K562 (cell line): ENCODE measurements at regions not wholly inside any gene's neighbourhood (a gene's known extent, or its start where the extent isn't known, plus 50 kb on each side); places are given as distances from the start of the nearest gene placed in this dataset.

Experiments
- ATAC-seq: fragments of 200-7000 bp; cut with Tn5 transposase; 3 replicates; pipeline ENCODE4 v1.9.1; 2020; ENCODE audit warnings: moderate library complexity
- BruUV-seq: library from RNA; stranded (reverse); fragments of 400-500 nt; replicated peaks from 2 replicates; lab custom pipeline; 2021; lab: Mats Ljungman, UMichigan
- CTCF ChIA-PET: fragments of 300-600 bp; formaldehyde crosslinking; extraction: SDS; loops from one replicate; lab custom pipeline; 2021; ENCODE audit warnings: low intra/inter-chr PET ratio; lab: Yijun Ruan, JAX
- POLR2A ChIA-PET: fragments of 300-600, 350-650 bp; sonication (Branson Sonifier 250); formaldehyde crosslinking; extraction: SDS; loops from one replicate; lab custom pipeline; 2021; ENCODE audit warnings: antibody characterized with exemption, inconsistent platforms; lab: Yijun Ruan, JAX
- DNase-seq, 4 experiments: peaks; one replicate each; pipeline versions ENCODE4 v3.0.0 to v3.0.0-alpha.2; 2011 to 2018; ENCODE audit warnings: low spot score in 3 of 4, mixed read lengths in 3 of 4; ENCODE audit errors: extremely low read depth in 1 of 4
- FAIRE-seq: peaks from 2 replicates; lab custom pipeline; 2011; peaks lifted over from hg19 to GRCh38; lab: Jason Lieb, UNC
- H2AFZ ChIP-seq: 2 replicates; pipeline ENCODE4 v1.6.0; 2011; ENCODE audit warnings: low read depth, low read length, control low read depth, inconsistent platforms
- H3K27ac ChIP-seq: fragments of 200-600 bp; 3 replicates; pipeline ENCODE4 v1.8.0; 2011; ENCODE audit warnings: low read depth, mild to moderate bottlenecking, control low read depth, inconsistent platforms, low read length, moderate library complexity, mixed read lengths; ENCODE audit errors: extremely low read depth
- H3K27me3 ChIP-seq, 2 experiments: fragments of 300-600 bp in 1 of 2; 2 replicates in 1 of 2; 3 replicates in 1 of 2; pipeline versions ENCODE4 v1.6.0 to v1.8.0; 2011; ENCODE audit warnings: inconsistent platforms in 2 of 2, low read length in 2 of 2, mild to moderate bottlenecking in 1 of 2, mixed read lengths in 1 of 2, moderate library complexity in 1 of 2; ENCODE audit not compliant: control insufficient read depth in 2 of 2, insufficient read depth in 2 of 2
- H3K36me3 ChIP-seq: fragments of 300-600 bp; 3 replicates; pipeline ENCODE4 v1.8.0; 2011; ENCODE audit warnings: mild to moderate bottlenecking, low read length, inconsistent platforms; ENCODE audit not compliant: control insufficient read depth, insufficient read depth
- H3K4me1 ChIP-seq, 2 experiments: fragments of 200-600 bp in 1 of 2; replicated peaks in 1 of 2; 2 replicates in 1 of 2; 3 replicates in 1 of 2; pipeline versions ENCODE4 v1.5.1 to v1.8.0; 2011; ENCODE audit warnings: inconsistent platforms in 2 of 2, low read length in 2 of 2, mild to moderate bottlenecking in 1 of 2, mixed read lengths in 1 of 2, moderate library complexity in 1 of 2; ENCODE audit not compliant: control insufficient read depth in 2 of 2, insufficient read depth in 2 of 2
- H3K4me2 ChIP-seq: 2 replicates; pipeline ENCODE4 v1.6.1; 2011; ENCODE audit warnings: low read length, control low read depth, inconsistent platforms, mixed read lengths; ENCODE audit not compliant: insufficient read depth
- H3K4me3 ChIP-seq: fragments of 200-600 bp; sonication (generic), shearing (Covaris generic); 2 replicates; pipeline ENCODE4 v1.5.1; 2016; ENCODE audit warnings: control low read depth, inconsistent platforms
- H3K79me2 ChIP-seq: fragments of 200-600 bp; 3 replicates; pipeline ENCODE4 v1.8.0; 2011; ENCODE audit warnings: low read length, inconsistent platforms; ENCODE audit not compliant: control insufficient read depth, insufficient read depth
- H3K9ac ChIP-seq, 2 experiments: 2 replicates each; pipeline versions ENCODE4 v1.6.0 to v1.6.1; 2011; ENCODE audit warnings: low read depth in 2 of 2, low read length in 2 of 2, control low read depth in 1 of 2, inconsistent platforms in 1 of 2, mild to moderate bottlenecking in 1 of 2, mixed read lengths in 1 of 2; ENCODE audit not compliant: insufficient read depth in 1 of 2
- H3K9me1 ChIP-seq: one replicate; pipeline ENCODE4 v1.6.0; 2011; ENCODE audit warnings: inconsistent platforms, mild to moderate bottlenecking, low read length, moderate library complexity; ENCODE audit not compliant: control insufficient read depth, insufficient read depth
- H3K9me3 ChIP-seq: replicated peaks from 2 replicates; pipeline ENCODE4 v1.5.1; 2011; ENCODE audit warnings: low read depth, low read length, inconsistent platforms; ENCODE audit not compliant: control insufficient read depth, insufficient read depth
- H4K20me1 ChIP-seq: replicated peaks from 2 replicates; pipeline ENCODE4 v1.6.1; 2011; ENCODE audit warnings: low read length, inconsistent platforms, mixed read lengths; ENCODE audit not compliant: control insufficient read depth, insufficient read depth
- CEBPG ChIP-seq, 3 experiments: fragments of 200-800 bp in 1 of 3; sonication (Bioruptor generic) in 1 of 3; sonication (generic) in 1 of 3; formaldehyde crosslinking in 1 of 3; IDR thresholded peaks in 2 of 3; conservative IDR thresholded peaks in 1 of 3; 2 replicates each; pipeline versions ENCODE4 v1.6.1 to v1.8.0; 2016 to 2022; ENCODE audit warnings: missing compliant biosample characterization in 2 of 3, missing genetic modification characterization in 2 of 3, mild to moderate bottlenecking in 1 of 3, missing genetic modification reagents in 1 of 3
- ELF2 ChIP-seq: fragments of 250-450 bp; sonication (Bioruptor Pico); IDR thresholded peaks from 2 replicates; pipeline ENCODE4 v1.5.0; 2021; ENCODE audit warnings: mild to moderate bottlenecking
- ETV1 ChIP-seq: fragments of 450-650 bp; conservative IDR thresholded peaks from 2 replicates; pipeline ENCODE4 v1.6.1; 2016; ENCODE audit warnings: missing genetic modification characterization, control low read depth, low read depth, missing compliant biosample characterization
- KLF16 ChIP-seq: IDR thresholded peaks from 2 replicates; pipeline ENCODE4 v1.6.1; 2016; ENCODE audit warnings: antibody characterized with exemption
- MCM5 ChIP-seq: fragments of 450-650 bp; IDR thresholded peaks from 2 replicates; pipeline ENCODE4 v1.6.1; 2016; ENCODE audit warnings: low read depth
- RAD21 ChIP-seq, 2 experiments: fragments of 250-450 bp in 1 of 2; fragments of 450-650 bp in 1 of 2; sonication (Bioruptor Pico) in 1 of 2; formaldehyde crosslinking in 1 of 2; IDR thresholded peaks in 1 of 2; conservative IDR thresholded peaks in 1 of 2; 2 replicates each; pipeline versions ENCODE4 v1.4.0 to v1.8.0; 2020 to 2022; ENCODE audit warnings: mild to moderate bottlenecking in 2 of 2, moderate library complexity in 1 of 2
- WHSC1 ChIP-seq: IDR thresholded peaks from one replicate; pipeline ENCODE4 v1.6.1; 2012; ENCODE audit warnings: low read length, control low read depth, inconsistent platforms
- ZBTB2 ChIP-seq: fragments of 450-650 bp; IDR thresholded peaks from 2 replicates; pipeline ENCODE4 v1.6.1; 2016; ENCODE audit warnings: antibody characterized with exemption
- ZNF280B ChIP-seq: fragments of 250-450 bp; sonication (Bioruptor Pico); IDR thresholded peaks from 2 replicates; pipeline ENCODE4 v1.5.1; 2021; ENCODE audit warnings: mild to moderate bottlenecking
- ZNF75A ChIP-seq: fragments of 450-650 bp; formaldehyde crosslinking; IDR thresholded peaks from 2 replicates; pipeline ENCODE4 v1.4.0; 2020; ENCODE audit warnings: mild to moderate bottlenecking
- WGBS: fragments of 100-300 bp; shearing (Covaris generic); methylation state at CpG from one replicate; pipeline ENCODE4 v1.1.6; 2016; ENCODE audit warnings: low coverage, mixed read lengths; ENCODE audit not compliant: insufficient coverage; ENCODE audit errors: missing lambda C conversion rate; 5-methylcytosine and 5-hydroxymethylcytosine counted together
- in situ Hi-C: fragments of 300-500 bp; cut with MboI; formaldehyde crosslinking; loops from 4 replicates; pipeline ENCODE4 v1.15.0; 2018; ENCODE audit warnings: inconsistent platforms, mixed read lengths
- intact Hi-C: fragments of 100-400 bp; cut with micrococcal nuclease; formaldehyde crosslinking; loops from 2 replicates; pipeline ENCODE4 v1.14.2; 2022
- TF ChIP-seq, protein P1 (sequence below): fragments of 250-450 bp; sonication (Bioruptor Pico); IDR thresholded peaks from 2 replicates; pipeline ENCODE4 v1.5.0; 2021; ENCODE audit warnings: mild to moderate bottlenecking, moderate library complexity
- TF ChIP-seq, protein P2 (sequence below), 3 experiments: IDR thresholded peaks in 2 of 3; conservative IDR thresholded peaks in 1 of 3; 2 replicates each; pipeline ENCODE4 v1.5.1; 2011 to 2012; ENCODE audit warnings: low read length in 3 of 3, mild to moderate bottlenecking in 3 of 3, control low read depth in 2 of 3, improper control_type of control experiment in 1 of 3, inconsistent platforms in 1 of 3, low read depth in 1 of 3, mixed read lengths in 1 of 3, moderate library complexity in 1 of 3; ENCODE audit not compliant: insufficient read depth in 2 of 3

GRCh38 chr12:113722747-113723146 lies 243.4 kb downstream of the RBM19 start:
- POLR2A ChIA-PET: interaction anchor here (0.6 to 0.9 kb wide), 2 partner anchors 16 to 22 kb away, joined by 3 read pairs; no protein-coding TSS in a partner anchor
- peaks cover 16 to 38% of the 10 kb centered on the region in 2 experiments; a peak in 4 of 5 replicates for H3K27me3 ChIP-seq
- no peak for TF ChIP-seq KLF16
- no peak for TF ChIP-seq ZBTB2
- TF ChIP-seq, protein P1, sequence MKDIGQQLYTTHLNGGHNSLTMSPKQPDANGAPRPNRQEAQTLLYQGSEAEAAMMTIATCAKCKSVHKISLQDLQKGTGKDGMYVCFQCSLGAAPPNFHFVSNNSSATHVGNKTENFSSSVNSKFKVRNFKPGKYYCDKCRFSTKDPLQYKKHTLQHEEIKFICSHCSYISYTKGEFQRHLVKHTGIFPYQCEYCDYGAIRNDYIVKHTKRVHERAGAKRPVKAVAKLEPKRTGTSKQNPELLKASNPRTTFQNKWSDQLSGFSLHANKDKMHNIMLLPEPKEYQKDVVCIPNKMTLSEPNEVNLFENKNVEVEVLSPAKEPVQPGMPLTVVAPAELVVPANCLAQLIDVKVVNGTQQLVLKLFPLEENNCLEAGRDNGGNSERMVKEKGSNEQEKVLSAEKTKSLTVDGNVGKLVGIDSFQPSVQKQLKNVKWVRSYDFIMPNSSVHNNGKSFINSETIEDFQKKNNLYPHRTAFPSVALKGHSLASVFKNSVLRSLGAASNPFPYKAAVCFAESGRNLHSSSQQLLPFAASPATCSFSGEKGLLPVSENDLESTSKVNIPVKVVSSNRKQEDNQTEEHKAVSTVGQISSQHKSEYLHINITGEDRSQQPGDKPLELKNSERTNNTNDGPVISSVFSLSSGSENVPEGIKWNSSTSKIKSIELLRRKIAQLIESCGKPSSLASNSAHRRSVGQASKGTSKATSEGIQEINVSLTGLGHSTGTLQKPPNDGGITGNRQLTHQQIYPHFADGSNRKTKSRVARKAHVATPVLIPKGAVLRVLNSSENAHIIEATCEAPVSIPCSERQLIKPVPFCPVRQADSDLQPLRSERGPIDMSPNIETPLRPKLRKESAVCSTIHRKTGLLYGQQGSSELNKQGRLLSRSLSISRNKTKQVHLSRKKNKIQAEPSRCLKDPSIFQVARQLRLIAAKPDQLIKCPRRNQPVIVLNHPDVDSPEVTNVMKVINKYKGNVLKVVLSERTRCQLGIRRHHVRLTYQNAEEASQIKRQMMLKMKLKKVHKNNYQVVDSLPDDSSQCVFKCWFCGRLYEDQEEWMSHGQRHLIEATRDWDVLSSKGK (CRISPR knock-in tag): no peak
- TF ChIP-seq ETV1: no peak
- TF ChIP-seq CEBPG (CRISPR knock-in tag; IDR thresholded peaks at IDR 0.05): no peak
- peak in 1 of 2 experiments; percentile 47; a peak in 1 of 4 replicates for TF ChIP-seq CEBPG (tag; conservative IDR thresholded peaks at IDR 0.05 in 1 of 2, IDR thresholded peaks at IDR 0.05 in 1 of 2)
- peak in 1 of 2 experiments; percentile 45; a peak in 2 of 4 replicates for TF ChIP-seq RAD21 (CRISPR knock-in tag; conservative IDR thresholded peaks at IDR 0.05 in 1 of 2, IDR thresholded peaks at IDR 0.05 in 1 of 2)
- no peak for TF ChIP-seq WHSC1
- no peak for TF ChIP-seq MCM5
- TF ChIP-seq, protein P2, sequence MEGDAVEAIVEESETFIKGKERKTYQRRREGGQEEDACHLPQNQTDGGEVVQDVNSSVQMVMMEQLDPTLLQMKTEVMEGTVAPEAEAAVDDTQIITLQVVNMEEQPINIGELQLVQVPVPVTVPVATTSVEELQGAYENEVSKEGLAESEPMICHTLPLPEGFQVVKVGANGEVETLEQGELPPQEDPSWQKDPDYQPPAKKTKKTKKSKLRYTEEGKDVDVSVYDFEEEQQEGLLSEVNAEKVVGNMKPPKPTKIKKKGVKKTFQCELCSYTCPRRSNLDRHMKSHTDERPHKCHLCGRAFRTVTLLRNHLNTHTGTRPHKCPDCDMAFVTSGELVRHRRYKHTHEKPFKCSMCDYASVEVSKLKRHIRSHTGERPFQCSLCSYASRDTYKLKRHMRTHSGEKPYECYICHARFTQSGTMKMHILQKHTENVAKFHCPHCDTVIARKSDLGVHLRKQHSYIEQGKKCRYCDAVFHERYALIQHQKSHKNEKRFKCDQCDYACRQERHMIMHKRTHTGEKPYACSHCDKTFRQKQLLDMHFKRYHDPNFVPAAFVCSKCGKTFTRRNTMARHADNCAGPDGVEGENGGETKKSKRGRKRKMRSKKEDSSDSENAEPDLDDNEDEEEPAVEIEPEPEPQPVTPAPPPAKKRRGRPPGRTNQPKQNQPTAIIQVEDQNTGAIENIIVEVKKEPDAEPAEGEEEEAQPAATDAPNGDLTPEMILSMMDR (IDR thresholded peaks at IDR 0.05 in 2 of 3, conservative IDR thresholded peaks at IDR 0.05 in 1 of 3; ENCODE audit: insufficient read depth in 2 of 3, low read depth in 1 of 3, low read length in 3 of 3): peak; percentile 14 to 30 (median 27); a peak in 2 of 6 replicates
- TF ChIP-seq ZNF75A (CRISPR knock-in tag): no peak
- TF ChIP-seq ELF2 (CRISPR knock-in tag): no peak
- TF ChIP-seq ZNF280B (CRISPR knock-in tag): no peak

More at GRCh38 chr12:113722747-113723146, 243.4 kb downstream of the RBM19 start:
- Histone ChIP-seq H3K9ac (no peak overlapping the region), H3K4me2 (no peak overlapping the region), H2AFZ (no peak overlapping the region), H3K4me1 (peaks cover 0 to 10% of the 10 kb centered on the region in 2 experiments; a peak in 3 of 5 replicates), H3K36me3 (no peaks in the 10 kb centered on the region), H4K20me1 (0 out of 2 replicates have a peak, but pooled peaks cover 3% of the 10 kb centered on the region), H3K9me3 (no peaks in the 10 kb centered on the region; the same call in 1 of the 2 replicates), H3K9me1 (no peaks in the 10 kb centered on the region), H3K79me2 (no peaks in the 10 kb centered on the region), H3K27ac (no peak overlapping the region), H3K4me3 (no peak overlapping the region)
- intact Hi-C loops: no loop called here
- ATAC-seq: no peak; the same call in 2 of the 3 replicates
- CTCF ChIA-PET: interaction anchor here (0.7 kb wide), 1 partner anchor 82 kb away, joined by 4 read pairs; no protein-coding TSS in a partner anchor
- WGBS: 3% methylated on average over 5 of the region's 5 CpGs
- FAIRE-seq: peak; percentile 54
- in situ Hi-C loops: no loop called here
- no TSS peak for BruUV-seq
- DNase-seq: peak in 1 of 4 experiments; percentile 24
